Adrenal gland (tissue), 9 donors: ENCODE measurements at regions not wholly inside any gene's neighbourhood (a gene's known extent, or its start where the extent isn't known, plus 50 kb on each side); places are given as distances from the start of the nearest gene placed in this dataset.

Experiments
- DNase-seq, 7 donors: peaks; one replicate each; pipeline ENCODE4 v3.0.0-alpha.2; 2019 to 2020
- H3K27ac ChIP-seq, 5 donors: fragments of 200-600 bp; sonication (generic) in 4 of 5; 1 replicate in 3 of 5; 2 replicates in 2 of 5; pipeline versions ENCODE4 v1.5.1 to v1.8.0; 2016 to 2020; ENCODE audit warnings: mild to moderate bottlenecking in 1 of 5
- H3K27me3 ChIP-seq: fragments of 200-600 bp; 2 replicates; pipeline ENCODE4 v1.8.0; 2021
- H3K36me3 ChIP-seq, 2 donors: fragments of 200-600 bp; replicated peaks in 1 of 2; 1 replicate in 1 of 2; 2 replicates in 1 of 2; pipeline versions ENCODE4 v1.5.1 to v1.8.0; 2018 to 2022
- H3K4me1 ChIP-seq, 2 donors: fragments of 200-600 bp; replicated peaks in 1 of 2; 1 replicate in 1 of 2; 2 replicates in 1 of 2; pipeline versions ENCODE4 v1.5.1 to v1.8.0; 2018 to 2021
- H3K4me3 ChIP-seq, 4 donors: fragments of 200-600 bp; sonication (generic) in 3 of 4; one replicate each; pipeline ENCODE4 v1.5.1; 2016 to 2018
- H3K9me3 ChIP-seq, 3 donors: fragments of 200-600 bp; sonication (generic) in 1 of 3; replicated peaks in 1 of 3; 1 replicate in 2 of 3; 2 replicates in 1 of 3; pipeline versions ENCODE4 v1.5.1 to v1.8.0; 2016 to 2021
- POLR2A ChIP-seq, 2 donors: fragments of 450-650 bp; IDR thresholded peaks; one replicate each; pipeline ENCODE4 v1.6.1; 2017; ENCODE audit warnings: antibody characterized with exemption in 2 of 2, mild to moderate bottlenecking in 2 of 2, moderate library complexity in 1 of 2
- WGBS, 4 donors: extraction: QIAGEN DNeasy Blood & Tissue Kit in 2 of 4; methylation state at CpG; one replicate each; pipeline versions ENCODE4 v1.1.5 to v1.1.7; 2013 to 2017; 5-methylcytosine and 5-hydroxymethylcytosine counted together
- intact Hi-C, 2 donors: fragments of 100-400 bp; cut with DNase I; formaldehyde crosslinking; loops; one replicate each; pipeline versions ENCODE4 v1.14.1 to v1.15.0; 2022 to 2023
- TF ChIP-seq, protein P1 (sequence below), 6 experiments: fragments of 450-650 bp in 4 of 6; fragments of 200-600 bp in 2 of 6; sonication (generic) in 1 of 6; IDR thresholded peaks; 1 replicate in 5 of 6; 2 replicates in 1 of 6; pipeline versions ENCODE4 v1.5.1 to v1.8.0; 2016 to 2021; ENCODE audit warnings: antibody characterized with exemption in 6 of 6, mild to moderate bottlenecking in 2 of 6, moderate library complexity in 1 of 6
- donor health status: healthy with polysubstance abuse.
- donor health status: Bipolar disorder and iron deficiency.
- donor health status: DM: yes; HTN: yes; CAD: no.
- donor health status: DM: no; HTN: no; CAD: no.
- donor health status: DM: no; HTN: no; CAD: no.

DNA sequence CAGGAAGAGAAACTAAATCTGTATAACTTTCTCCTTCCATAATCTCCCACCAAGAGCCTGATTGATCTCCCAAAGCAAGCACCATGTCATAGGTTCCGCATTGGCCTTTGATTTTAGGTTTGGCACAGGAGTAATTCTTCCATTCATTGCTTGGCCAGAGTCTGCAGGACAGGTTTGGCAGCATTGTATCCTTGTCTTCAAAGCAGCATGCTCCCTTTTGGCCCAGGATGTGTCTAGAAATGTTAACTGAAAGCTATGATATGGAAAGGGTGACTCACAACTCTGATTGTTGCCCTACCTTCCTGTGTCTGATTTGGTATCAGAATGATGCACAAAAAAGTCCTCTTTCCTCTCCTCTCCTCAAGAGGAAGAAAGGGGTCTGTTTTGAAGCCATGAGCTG, 824.3 kb upstream of the PRMT6 start:
- no peak overlapping the region for H3K4me3 ChIP-seq
- no peak overlapping the region for H3K27ac ChIP-seq
- H3K4me1 ChIP-seq = no peaks in the 10 kb centered on the region
- intact Hi-C loops = no loop called here
- H3K36me3 ChIP-seq = no peaks in the 10 kb centered on the region
- H3K27me3 ChIP-seq = no peaks in the 10 kb centered on the region
- TF ChIP-seq POLR2A (IDR thresholded peaks at IDR 0.05) = no peak
- TF ChIP-seq, protein P1, sequence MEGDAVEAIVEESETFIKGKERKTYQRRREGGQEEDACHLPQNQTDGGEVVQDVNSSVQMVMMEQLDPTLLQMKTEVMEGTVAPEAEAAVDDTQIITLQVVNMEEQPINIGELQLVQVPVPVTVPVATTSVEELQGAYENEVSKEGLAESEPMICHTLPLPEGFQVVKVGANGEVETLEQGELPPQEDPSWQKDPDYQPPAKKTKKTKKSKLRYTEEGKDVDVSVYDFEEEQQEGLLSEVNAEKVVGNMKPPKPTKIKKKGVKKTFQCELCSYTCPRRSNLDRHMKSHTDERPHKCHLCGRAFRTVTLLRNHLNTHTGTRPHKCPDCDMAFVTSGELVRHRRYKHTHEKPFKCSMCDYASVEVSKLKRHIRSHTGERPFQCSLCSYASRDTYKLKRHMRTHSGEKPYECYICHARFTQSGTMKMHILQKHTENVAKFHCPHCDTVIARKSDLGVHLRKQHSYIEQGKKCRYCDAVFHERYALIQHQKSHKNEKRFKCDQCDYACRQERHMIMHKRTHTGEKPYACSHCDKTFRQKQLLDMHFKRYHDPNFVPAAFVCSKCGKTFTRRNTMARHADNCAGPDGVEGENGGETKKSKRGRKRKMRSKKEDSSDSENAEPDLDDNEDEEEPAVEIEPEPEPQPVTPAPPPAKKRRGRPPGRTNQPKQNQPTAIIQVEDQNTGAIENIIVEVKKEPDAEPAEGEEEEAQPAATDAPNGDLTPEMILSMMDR (IDR thresholded peaks at IDR 0.05) = no peak
- WGBS, 4 donors = 76 to 87% (median 82%) methylated on average over 1 of the region's 1 CpG
- H3K9me3 ChIP-seq = no peaks in the 10 kb centered on the region
- DNase-seq = no peak

DNA sequence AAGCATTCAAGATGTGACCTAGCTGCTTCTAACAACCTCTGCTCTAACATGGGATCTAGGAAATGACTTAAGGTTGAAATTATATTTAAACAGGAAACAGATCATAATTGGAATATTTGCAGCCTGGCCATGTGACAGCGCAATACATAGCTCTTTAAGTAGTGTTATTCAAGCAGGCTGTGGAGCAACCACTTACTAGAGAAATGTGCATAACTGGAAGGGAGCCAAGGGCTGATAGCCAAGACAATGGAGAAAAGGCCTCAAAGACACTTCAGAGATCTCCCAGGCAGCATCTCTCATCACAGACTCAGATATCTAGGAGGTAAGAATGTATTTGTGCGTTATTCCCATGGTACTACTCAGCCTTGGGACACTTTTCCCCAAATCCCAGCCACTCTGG, 823.0 kb upstream of the PRMT6 start:
- no peaks in the 10 kb centered on the region for H3K27me3 ChIP-seq
- H3K27ac ChIP-seq = no peak overlapping the region
- H3K4me3 ChIP-seq = no peak overlapping the region
- no peaks in the 10 kb centered on the region for H3K36me3 ChIP-seq
- peaks cover 0 to 7% (median 0%) of the 10 kb centered on the region in 3 donors for H3K9me3 ChIP-seq
- intact Hi-C loops = no loop called here
- TF ChIP-seq POLR2A (IDR thresholded peaks at IDR 0.05) = no peak
- TF ChIP-seq, protein P1 (IDR thresholded peaks at IDR 0.05) = no peak
- WGBS, 4 donors = 77 to 91% (median 81%) methylated on average over 2 of the region's 2 CpGs
- no peak for DNase-seq
- H3K4me1 ChIP-seq = no peaks in the 10 kb centered on the region

DNA sequence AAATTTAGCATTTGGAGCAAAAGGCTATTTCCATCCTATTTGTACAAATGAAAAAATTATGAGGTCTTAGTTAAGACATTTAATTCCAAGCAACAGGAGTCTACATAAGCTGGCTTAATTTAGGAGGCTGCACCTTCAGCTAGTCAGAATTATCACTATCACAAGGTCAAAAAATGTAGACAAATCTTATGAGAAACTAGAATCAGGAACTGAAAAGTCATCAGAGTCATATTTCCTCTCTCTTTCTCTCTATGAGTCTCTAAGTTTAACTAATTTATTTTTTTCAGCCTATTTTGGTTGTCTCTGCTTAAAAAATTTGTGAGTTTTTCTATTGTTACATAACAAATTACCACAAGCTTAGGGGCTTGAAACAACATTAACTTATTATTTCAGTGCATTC, 807.1 kb upstream of the PRMT6 start:
- H3K27me3 ChIP-seq = no peaks in the 10 kb centered on the region
- DNase-seq = no peak
- intact Hi-C loops = no loop called here
- no peak for TF ChIP-seq POLR2A (IDR thresholded peaks at IDR 0.05)
- TF ChIP-seq, protein P1 (IDR thresholded peaks at IDR 0.05) = no peak
- no peak overlapping the region for H3K27ac ChIP-seq
- no peak overlapping the region for H3K4me3 ChIP-seq
- no peaks in the 10 kb centered on the region for H3K36me3 ChIP-seq
- H3K4me1 ChIP-seq = no peaks in the 10 kb centered on the region
- H3K9me3 ChIP-seq = no peaks in the 10 kb centered on the region

DNA sequence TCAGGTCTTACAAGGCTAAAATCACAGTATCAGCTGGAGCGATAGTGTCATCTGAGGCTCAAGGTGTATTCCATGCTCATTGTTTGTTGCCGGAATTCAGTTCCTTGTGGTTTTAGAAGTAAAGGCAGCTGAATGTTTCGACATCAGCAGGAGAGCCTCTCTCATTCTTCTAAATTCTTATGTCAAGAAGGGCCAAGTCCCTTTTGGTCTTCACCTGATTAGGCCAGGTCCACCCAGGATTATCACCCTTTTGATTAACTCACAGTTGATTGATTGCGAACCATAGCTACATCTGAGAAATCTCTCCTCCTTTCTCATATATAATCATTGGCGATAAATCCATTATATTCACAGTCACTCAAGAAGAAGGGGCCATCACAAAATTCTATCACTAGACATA, 806.7 kb upstream of the PRMT6 start:
- intact Hi-C loops = no loop called here
- 55 to 76% (median 68%) methylated on average over 5 of the region's 5 CpGs for WGBS, 4 donors
- DNase-seq = no peak

More for the DNA sequence above, 806.7 kb upstream of the PRMT6 start:
- Histone ChIP-seq H3K4me3 (no peak overlapping the region), H3K36me3 (no peaks in the 10 kb centered on the region), H3K4me1 (no peaks in the 10 kb centered on the region), H3K9me3 (no peaks in the 10 kb centered on the region), H3K27me3 (no peaks in the 10 kb centered on the region), H3K27ac (no peak overlapping the region)
- TF ChIP-seq, protein P1 (IDR thresholded peaks at IDR 0.05) = no peak
- no peak for TF ChIP-seq POLR2A (IDR thresholded peaks at IDR 0.05)
